B cell (primary cell): ENCODE measurements at regions not wholly inside any gene's neighbourhood (a gene's known extent, or its start where the extent isn't known, plus 50 kb on each side); places are given as distances from the start of the nearest gene placed in this dataset.

Source experiments
- CTCF ChIP-seq: fragments of 200-600 bp; IDR thresholded peaks from one replicate; pipeline ENCODE4 v1.8.0; 2022; ENCODE audit warnings: antibody characterized with exemption, mild to moderate bottlenecking
- EZH2 ChIP-seq: IDR thresholded peaks from 2 replicates; pipeline ENCODE4 v1.6.1; 2012; ENCODE audit warnings: borderline replicate concordance, low read depth, mild to moderate bottlenecking, moderate library complexity, low read length; ENCODE audit not compliant: insufficient read depth, poor library complexity, severe bottlenecking

- TF ChIP-seq EZH2 (no peak), CTCF (no peak)
Measured at GRCh38 chr12:65712260-65713004, 111.9 kb upstream of the HMGA2 start.
